GM19467 (cell line): ENCODE measurements at regions not wholly inside any gene's neighbourhood (a gene's known extent, or its start where the extent isn't known, plus 50 kb on each side); places are given as distances from the start of the nearest gene placed in this dataset.
"Not testable (repeated sequence)": the region's sequence is repeated elsewhere in the genome, so short reads cannot be mapped to it uniquely, and the experiment has no call there.

Experiments
- ATAC-seq: cut with Tn5 transposase; IDR thresholded peaks from one replicate; pipeline ENCODE4 v1.9.1; 2021; ENCODE audit warnings: mild to moderate bottlenecking, moderate library complexity; ENCODE audit not compliant: unreplicated experiment

GRCh38 chr15:95168951-95169431, 937.6 kb downstream of the MCTP2 start:
- no peak for ATAC-seq

- no peak for ATAC-seq
Observed at GRCh38 chr15:95169541-95170459, 938.4 kb downstream of the MCTP2 start.

GRCh38 chr15:95170561-95171380, 939.4 kb downstream of the MCTP2 start:
- ATAC-seq, result no peak

GRCh38 chr15:95171564-95171963, 940.2 kb downstream of the MCTP2 start:
- ATAC-seq, result no peak

GRCh38 chr15:95174301-95175259, 943.2 kb downstream of the MCTP2 start:
- ATAC-seq, result no peak

GRCh38 chr15:95175914-95176658, 944.7 kb downstream of the MCTP2 start:
- ATAC-seq, result no peak

GRCh38 chr15:95176794-95177577, 945.6 kb downstream of the MCTP2 start:
- ATAC-seq, result no peak

GRCh38 chr15:95180530-95180929, 949.2 kb downstream of the MCTP2 start:
- no peak for ATAC-seq

- ATAC-seq, result no peak
Observed at GRCh38 chr15:95182091-95182490, 950.7 kb downstream of the MCTP2 start.

GRCh38 chr15:95192923-95193322, 961.6 kb downstream of the MCTP2 start:
- no peak for ATAC-seq

- ATAC-seq, result no peak
Observed at GRCh38 chr15:95194746-95195145, 963.4 kb downstream of the MCTP2 start.

- no peak for ATAC-seq
Observed at GRCh38 chr15:95196176-95196915, 965.0 kb downstream of the MCTP2 start.

GRCh38 chr15:95202569-95203349, 971.4 kb downstream of the MCTP2 start:
- no peak for ATAC-seq

- no peak for ATAC-seq
Observed at GRCh38 chr15:95205077-95205476, 973.7 kb downstream of the MCTP2 start.

GRCh38 chr15:95205830-95206229, 974.5 kb downstream of the MCTP2 start:
- ATAC-seq, result not testable (repeated sequence)

GRCh38 chr15:95208071-95208470, 976.7 kb downstream of the MCTP2 start:
- no peak for ATAC-seq

GRCh38 chr15:95208988-95209387, 977.6 kb downstream of the MCTP2 start:
- ATAC-seq, result no peak
